Sigmoid colon (tissue), 6 donors: ENCODE measurements at regions not wholly inside any gene's neighbourhood (a gene's known extent, or its start where the extent isn't known, plus 50 kb on each side); places are given as distances from the start of the nearest gene placed in this dataset.

Source experiments
- DNase-seq: peaks from one replicate; pipeline ENCODE4 v3.0.0-alpha.2; 2019
- H3K27ac ChIP-seq, 4 donors: fragments of 200-600 bp; sonication (generic); one replicate each; pipeline ENCODE4 v1.5.1; 2016 to 2019; ENCODE audit warnings: mild to moderate bottlenecking in 1 of 4
- H3K27me3 ChIP-seq, 3 donors: fragments of 200-600 bp; sonication (generic); one replicate each; pipeline ENCODE4 v1.5.1; 2019; ENCODE audit warnings: mild to moderate bottlenecking in 1 of 3
- H3K36me3 ChIP-seq, 4 donors: fragments of 200-600 bp; sonication (generic); one replicate each; pipeline ENCODE4 v1.5.1; 2016 to 2019
- H3K4me1 ChIP-seq, 4 donors: fragments of 200-600 bp; sonication (generic); one replicate each; pipeline ENCODE4 v1.5.1; 2017 to 2019
- H3K4me3 ChIP-seq, 4 donors: fragments of 200-600 bp; sonication (generic); one replicate each; pipeline ENCODE4 v1.5.1; 2017 to 2019; ENCODE audit warnings: mild to moderate bottlenecking in 2 of 4, moderate library complexity in 1 of 4
- H3K9me3 ChIP-seq, 4 donors: fragments of 200-600 bp in 3 of 4; sonication (generic) in 3 of 4; one replicate each; pipeline versions ENCODE4 v1.5.1 to v1.6.1; 2013 to 2019
- EP300 ChIP-seq, 4 donors: sonication (generic); formaldehyde crosslinking; IDR thresholded peaks; one replicate each; pipeline ENCODE4 v1.6.1; 2017; ENCODE audit warnings: antibody characterized with exemption in 4 of 4
- POLR2A ChIP-seq, 2 donors: fragments of 450-650 bp; IDR thresholded peaks; one replicate each; pipeline ENCODE4 v1.6.1; 2016; ENCODE audit warnings: antibody characterized with exemption in 2 of 2, mild to moderate bottlenecking in 2 of 2, moderate library complexity in 2 of 2
- POLR2AphosphoS5 ChIP-seq, 4 donors: sonication (generic); formaldehyde crosslinking; IDR thresholded peaks; one replicate each; pipeline ENCODE4 v1.6.1; 2017; ENCODE audit warnings: antibody characterized with exemption in 4 of 4
- WGBS, 2 donors: extraction: QIAGEN DNeasy Blood & Tissue Kit; methylation state at CpG; one replicate each; pipeline ENCODE4 v1.1.7; 2013; 5-methylcytosine and 5-hydroxymethylcytosine counted together
- intact Hi-C: fragments of 100-400 bp; cut with DNase I; formaldehyde crosslinking; loops from one replicate; pipeline ENCODE4 v1.15.1; 2023
- TF ChIP-seq, protein P1 (sequence below), 4 experiments: fragments of 450-650 bp in 3 of 4; fragments of 200-600 bp in 1 of 4; IDR thresholded peaks; one replicate each; pipeline ENCODE4 v1.5.1; 2016 to 2019; ENCODE audit warnings: antibody characterized with exemption in 4 of 4, mild to moderate bottlenecking in 3 of 4, moderate library complexity in 2 of 4
- donor health status: healthy with polysubstance abuse.
- donor health status: healthy.

GRCh38 chr3:117563063-117563462 is 853.5 kb downstream of the TUSC7 start:
- Histone ChIP-seq H3K4me3 (no peak overlapping the region), H3K9me3 (no peaks in the 10 kb centered on the region), H3K4me1 (peaks cover 0 to 7% (median 0%) of the 10 kb centered on the region in 4 donors), H3K36me3 (no peaks in the 10 kb centered on the region), H3K27ac (no peak overlapping the region), H3K27me3 (no peaks in the 10 kb centered on the region)
- no peak for DNase-seq
- TF ChIP-seq POLR2A (IDR thresholded peaks at IDR 0.05) (no peak), POLR2AphosphoS5 (IDR thresholded peaks at IDR 0.05) (no peak), EP300 (IDR thresholded peaks at IDR 0.05) (no peak)
- TF ChIP-seq, protein P1, sequence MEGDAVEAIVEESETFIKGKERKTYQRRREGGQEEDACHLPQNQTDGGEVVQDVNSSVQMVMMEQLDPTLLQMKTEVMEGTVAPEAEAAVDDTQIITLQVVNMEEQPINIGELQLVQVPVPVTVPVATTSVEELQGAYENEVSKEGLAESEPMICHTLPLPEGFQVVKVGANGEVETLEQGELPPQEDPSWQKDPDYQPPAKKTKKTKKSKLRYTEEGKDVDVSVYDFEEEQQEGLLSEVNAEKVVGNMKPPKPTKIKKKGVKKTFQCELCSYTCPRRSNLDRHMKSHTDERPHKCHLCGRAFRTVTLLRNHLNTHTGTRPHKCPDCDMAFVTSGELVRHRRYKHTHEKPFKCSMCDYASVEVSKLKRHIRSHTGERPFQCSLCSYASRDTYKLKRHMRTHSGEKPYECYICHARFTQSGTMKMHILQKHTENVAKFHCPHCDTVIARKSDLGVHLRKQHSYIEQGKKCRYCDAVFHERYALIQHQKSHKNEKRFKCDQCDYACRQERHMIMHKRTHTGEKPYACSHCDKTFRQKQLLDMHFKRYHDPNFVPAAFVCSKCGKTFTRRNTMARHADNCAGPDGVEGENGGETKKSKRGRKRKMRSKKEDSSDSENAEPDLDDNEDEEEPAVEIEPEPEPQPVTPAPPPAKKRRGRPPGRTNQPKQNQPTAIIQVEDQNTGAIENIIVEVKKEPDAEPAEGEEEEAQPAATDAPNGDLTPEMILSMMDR (IDR thresholded peaks at IDR 0.05), result no peak
- WGBS, 2 donors, result 61 to 73% methylated on average over 4 of the region's 4 CpGs
- intact Hi-C loops, result no loop called here

- Histone ChIP-seq H3K27me3 (no peaks in the 10 kb centered on the region), H3K36me3 (no peaks in the 10 kb centered on the region), H3K4me1 (peaks cover 0 to 7% (median 0%) of the 10 kb centered on the region in 4 donors), H3K9me3 (no peaks in the 10 kb centered on the region), H3K27ac (no peak overlapping the region), H3K4me3 (no peak overlapping the region)
- TF ChIP-seq, protein P1 (IDR thresholded peaks at IDR 0.05), result no peak
- no peak for TF ChIP-seq POLR2AphosphoS5 (IDR thresholded peaks at IDR 0.05)
- TF ChIP-seq POLR2A (IDR thresholded peaks at IDR 0.05), result no peak
- TF ChIP-seq EP300 (IDR thresholded peaks at IDR 0.05), result no peak
- DNase-seq, result no peak
- intact Hi-C loops, result no loop called here
Measured at GRCh38 chr3:117565777-117566176, 856.2 kb downstream of the TUSC7 start.

- intact Hi-C loops, result no loop called here
Measured at GRCh38 chr3:117566926-117567325, 857.3 kb downstream of the TUSC7 start.

GRCh38 chr3:117567382-117567781 is 857.8 kb downstream of the TUSC7 start:
- Histone ChIP-seq H3K36me3 (no peaks in the 10 kb centered on the region), H3K27me3 (no peaks in the 10 kb centered on the region), H3K9me3 (no peaks in the 10 kb centered on the region), H3K4me1 (peaks cover 0 to 7% (median 0%) of the 10 kb centered on the region in 4 donors), H3K27ac (no peak overlapping the region), H3K4me3 (no peak overlapping the region)
- 43 to 54% methylated on average over 3 of the region's 3 CpGs for WGBS, 2 donors
- intact Hi-C loops, result no loop called here
- no peak for DNase-seq
- TF ChIP-seq POLR2AphosphoS5 (IDR thresholded peaks at IDR 0.05) (no peak), EP300 (IDR thresholded peaks at IDR 0.05) (no peak)

More at GRCh38 chr3:117566926-117567325, 857.3 kb downstream of the TUSC7 start:
- Histone ChIP-seq H3K4me3 (no peak overlapping the region), H3K4me1 (peaks cover 0 to 7% (median 0%) of the 10 kb centered on the region in 4 donors), H3K27ac (no peak overlapping the region), H3K36me3 (no peaks in the 10 kb centered on the region), H3K9me3 (no peaks in the 10 kb centered on the region), H3K27me3 (no peaks in the 10 kb centered on the region)
- DNase-seq, result no peak
- TF ChIP-seq, protein P1 (IDR thresholded peaks at IDR 0.05), result no peak
- TF ChIP-seq POLR2A (IDR thresholded peaks at IDR 0.05) (no peak), POLR2AphosphoS5 (IDR thresholded peaks at IDR 0.05) (no peak), EP300 (IDR thresholded peaks at IDR 0.05) (no peak)
- WGBS, 2 donors, result 64 to 69% methylated on average over 2 of the region's 2 CpGs

- Histone ChIP-seq H3K4me1 (peaks cover 0 to 7% (median 0%) of the 10 kb centered on the region in 4 donors), H3K27me3 (no peaks in the 10 kb centered on the region), H3K4me3 (no peak overlapping the region), H3K36me3 (no peaks in the 10 kb centered on the region), H3K27ac (no peak overlapping the region), H3K9me3 (no peaks in the 10 kb centered on the region)
- TF ChIP-seq, protein P1 (IDR thresholded peaks at IDR 0.05), result no peak
- TF ChIP-seq EP300 (IDR thresholded peaks at IDR 0.05), result no peak
- TF ChIP-seq POLR2A (IDR thresholded peaks at IDR 0.05), result no peak
- no peak for TF ChIP-seq POLR2AphosphoS5 (IDR thresholded peaks at IDR 0.05)
- intact Hi-C loops, result no loop called here
- DNase-seq, result no peak
Measured at GRCh38 chr3:117567906-117568305, 858.3 kb downstream of the TUSC7 start.
